GM12873 (cell line): ENCODE measurements at regions not wholly inside any gene's neighbourhood (a gene's known extent, or its start where the extent isn't known, plus 50 kb on each side); places are given as distances from the start of the nearest gene placed in this dataset.

Source experiments
- TF ChIP-seq, protein P1 (sequence below): IDR thresholded peaks from 2 replicates; pipeline ENCODE4 v1.5.1; 2012; ENCODE audit warnings: low read depth, mild to moderate bottlenecking, moderate library complexity, low read length, control low read depth; ENCODE audit not compliant: insufficient read depth; ENCODE audit errors: missing control alignments

DNA sequence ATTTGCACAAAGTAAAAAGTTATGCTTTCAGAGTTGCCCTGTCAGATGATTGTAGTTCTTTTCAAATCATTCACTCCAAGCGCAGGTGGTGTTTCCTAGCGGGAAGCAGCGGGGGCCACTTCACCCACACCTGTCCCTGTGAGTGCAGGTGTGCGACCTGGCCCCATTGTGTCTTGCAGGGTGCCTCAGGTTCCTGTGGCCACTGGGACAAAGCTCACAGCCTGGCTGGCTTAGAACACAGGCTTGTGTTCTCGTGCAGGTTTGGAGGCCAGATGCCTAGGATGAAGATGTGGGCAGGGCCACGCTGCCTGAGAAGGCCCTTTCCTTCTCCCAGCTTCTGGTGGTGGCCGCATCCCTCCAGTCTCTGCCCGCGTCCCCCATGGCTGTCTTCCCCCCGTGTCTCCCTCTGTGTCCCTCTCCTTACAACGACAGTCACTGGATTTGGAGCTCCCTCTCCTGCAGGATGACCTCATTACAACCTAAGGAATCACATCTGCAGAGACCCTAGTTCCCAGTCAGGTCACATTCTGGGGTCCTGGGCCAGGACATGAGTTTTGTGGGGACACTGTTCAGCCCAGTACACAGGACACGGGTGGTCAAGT lies 90.5 kb downstream of the NPIPB11 start:
- TF ChIP-seq, protein P1, sequence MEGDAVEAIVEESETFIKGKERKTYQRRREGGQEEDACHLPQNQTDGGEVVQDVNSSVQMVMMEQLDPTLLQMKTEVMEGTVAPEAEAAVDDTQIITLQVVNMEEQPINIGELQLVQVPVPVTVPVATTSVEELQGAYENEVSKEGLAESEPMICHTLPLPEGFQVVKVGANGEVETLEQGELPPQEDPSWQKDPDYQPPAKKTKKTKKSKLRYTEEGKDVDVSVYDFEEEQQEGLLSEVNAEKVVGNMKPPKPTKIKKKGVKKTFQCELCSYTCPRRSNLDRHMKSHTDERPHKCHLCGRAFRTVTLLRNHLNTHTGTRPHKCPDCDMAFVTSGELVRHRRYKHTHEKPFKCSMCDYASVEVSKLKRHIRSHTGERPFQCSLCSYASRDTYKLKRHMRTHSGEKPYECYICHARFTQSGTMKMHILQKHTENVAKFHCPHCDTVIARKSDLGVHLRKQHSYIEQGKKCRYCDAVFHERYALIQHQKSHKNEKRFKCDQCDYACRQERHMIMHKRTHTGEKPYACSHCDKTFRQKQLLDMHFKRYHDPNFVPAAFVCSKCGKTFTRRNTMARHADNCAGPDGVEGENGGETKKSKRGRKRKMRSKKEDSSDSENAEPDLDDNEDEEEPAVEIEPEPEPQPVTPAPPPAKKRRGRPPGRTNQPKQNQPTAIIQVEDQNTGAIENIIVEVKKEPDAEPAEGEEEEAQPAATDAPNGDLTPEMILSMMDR = no peak

DNA sequence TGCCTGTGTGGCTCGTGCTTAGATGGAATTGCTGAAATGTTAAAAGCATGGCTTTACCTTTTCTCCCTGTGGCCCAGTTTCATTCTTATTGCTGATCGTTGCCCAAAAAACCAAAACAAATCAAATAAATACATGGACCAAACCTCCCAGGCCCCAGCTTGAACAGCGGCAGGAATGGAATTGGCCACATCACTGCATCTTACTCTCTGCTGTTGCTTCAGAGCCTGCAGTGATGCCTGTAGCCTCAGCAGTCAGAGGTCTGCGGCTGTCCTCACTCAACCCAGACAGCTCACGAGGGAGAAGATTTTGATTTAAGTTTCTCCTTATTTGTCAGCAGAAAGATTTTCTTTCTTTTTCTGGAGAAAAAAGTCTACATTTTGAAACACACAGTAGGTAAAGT lies 91.5 kb downstream of the NPIPB11 start:
- TF ChIP-seq, protein P1 = no peak

DNA sequence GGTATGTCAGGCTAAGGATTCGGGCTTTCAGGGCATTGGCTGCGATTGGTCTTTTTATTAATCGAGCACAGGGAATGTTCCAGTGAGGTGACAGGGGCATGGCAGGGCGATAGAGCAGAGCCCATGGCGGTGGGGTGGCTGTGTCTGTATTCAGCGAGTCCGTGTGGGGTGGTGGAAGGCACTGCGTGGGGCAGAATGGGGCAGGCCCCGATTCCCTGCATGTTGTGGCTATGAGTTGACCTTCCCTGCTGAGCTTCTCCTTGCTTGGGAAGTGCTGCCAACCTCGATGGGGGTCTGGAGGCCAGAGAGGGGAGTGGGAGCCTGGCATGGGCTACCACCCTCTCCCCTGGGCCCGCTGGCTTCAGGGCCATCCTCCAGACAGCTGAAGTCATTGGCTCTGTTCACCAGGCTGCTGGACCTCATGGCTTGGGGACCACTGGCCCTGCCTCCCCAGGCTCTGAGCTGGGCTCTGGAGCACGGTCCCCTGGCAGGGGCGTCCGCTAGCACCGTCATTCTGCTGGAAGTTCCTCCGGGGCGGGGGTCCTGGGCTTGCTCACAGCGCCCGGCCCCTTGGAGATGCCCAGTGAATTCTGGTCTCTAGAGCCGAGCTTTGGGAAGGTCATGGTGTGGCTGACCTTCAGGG lies 92.1 kb downstream of the NPIPB11 start:
- TF ChIP-seq, protein P1 = no peak

DNA sequence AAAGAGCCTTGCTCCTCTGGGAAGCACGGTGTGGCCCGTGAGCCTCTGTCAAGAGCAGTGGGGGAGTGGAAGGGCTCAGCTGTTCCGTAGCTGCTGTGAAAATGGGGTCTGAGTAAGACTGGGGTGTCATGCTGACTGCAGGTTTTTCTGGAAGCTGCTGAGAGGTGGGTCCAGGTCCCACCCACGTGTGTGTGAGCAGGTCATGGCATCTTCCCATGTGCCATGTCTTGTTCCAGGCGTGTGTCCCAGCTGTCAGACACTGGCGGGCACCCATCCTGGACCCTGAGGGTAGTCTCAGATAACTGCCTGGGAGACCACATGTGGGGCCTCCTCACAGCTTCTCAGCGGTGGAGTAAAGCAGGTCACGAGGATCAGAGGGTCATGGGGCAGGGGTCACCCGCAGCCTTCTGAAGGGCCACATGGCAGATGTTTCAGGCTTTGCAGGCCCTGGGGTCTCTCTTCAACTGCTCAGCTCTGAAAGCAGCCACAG lies 92.9 kb downstream of the NPIPB11 start:
- TF ChIP-seq, protein P1 = no peak

DNA sequence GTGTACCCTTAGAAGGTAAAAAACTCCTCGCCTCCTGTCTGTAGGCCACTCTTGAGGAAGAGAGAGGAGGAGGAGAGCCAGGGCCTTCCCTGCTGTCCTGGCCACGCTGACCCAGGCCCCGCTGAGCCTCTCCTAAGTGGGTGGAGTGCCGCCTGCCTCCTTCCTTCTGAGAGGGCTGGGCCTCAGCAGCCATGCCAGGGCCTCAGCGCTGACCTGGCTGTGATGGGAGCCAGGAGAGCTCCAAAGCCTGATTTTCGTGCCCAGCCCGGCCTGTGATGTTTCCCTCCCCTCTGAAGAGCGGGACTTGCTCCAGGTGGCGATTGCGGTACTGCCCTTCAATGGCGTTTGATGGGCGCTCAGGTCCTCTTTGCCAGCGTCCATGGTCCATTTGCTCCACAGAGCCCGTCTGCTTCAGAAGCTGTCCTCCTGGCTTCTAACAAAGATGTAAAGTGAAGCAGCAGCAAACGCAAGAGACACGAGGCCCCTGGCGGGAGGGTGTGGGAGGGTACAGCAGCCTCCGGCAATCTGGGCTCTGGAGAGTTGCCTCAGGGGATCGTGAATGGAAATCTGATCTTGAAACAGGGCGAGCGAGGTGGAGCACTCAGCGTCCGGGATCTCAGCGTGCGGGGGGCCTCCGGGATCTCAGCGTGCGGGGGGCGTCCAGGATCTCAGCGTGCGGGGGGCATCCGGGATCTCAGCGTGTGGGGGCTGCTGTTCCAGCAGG lies 93.5 kb downstream of the NPIPB11 start:
- TF ChIP-seq, protein P1 = no peak

DNA sequence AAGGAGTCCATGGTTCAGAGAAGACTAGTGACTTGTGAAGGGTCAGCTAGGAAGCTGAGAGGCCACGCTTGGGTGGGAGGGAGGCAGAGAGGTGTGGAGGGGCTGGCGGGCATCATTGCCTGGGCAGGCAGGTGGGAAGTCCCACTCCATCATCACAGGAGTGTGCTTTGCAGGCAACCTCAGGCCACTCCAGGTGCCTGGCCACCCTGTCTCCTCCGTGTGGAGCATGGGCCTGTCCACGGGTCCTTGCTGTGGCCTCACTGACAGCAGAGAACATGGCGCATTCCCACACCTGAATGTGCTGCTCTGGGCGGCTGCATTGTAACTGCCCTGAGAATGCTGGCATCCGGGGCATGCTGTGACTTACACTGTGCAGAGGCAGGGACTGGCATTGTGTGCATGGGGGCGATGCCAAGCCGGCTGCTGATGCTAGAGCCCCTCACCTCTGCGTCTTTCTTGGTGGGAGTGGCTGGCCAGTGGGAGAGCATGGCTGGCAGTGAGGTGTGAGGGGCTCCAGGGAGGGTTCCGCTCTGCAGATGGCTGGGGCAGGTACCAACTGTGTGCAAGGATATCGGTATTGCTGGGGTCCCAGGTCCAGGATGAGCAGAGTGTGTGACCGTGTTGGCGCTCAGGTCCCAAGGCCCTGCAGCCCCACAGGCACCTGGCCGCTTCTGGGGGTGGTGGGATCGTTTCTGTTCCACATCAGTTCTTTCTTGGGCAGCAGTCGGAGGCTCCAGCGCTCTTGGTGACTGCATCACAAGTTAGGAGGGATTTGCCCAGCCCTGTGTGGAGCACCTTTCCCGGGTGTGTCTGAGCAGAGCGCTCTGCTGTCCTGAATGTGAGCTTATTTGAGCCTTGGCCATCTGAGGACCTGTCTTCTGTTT lies 94.8 kb downstream of the NPIPB11 start:
- TF ChIP-seq, protein P1 = no peak

DNA sequence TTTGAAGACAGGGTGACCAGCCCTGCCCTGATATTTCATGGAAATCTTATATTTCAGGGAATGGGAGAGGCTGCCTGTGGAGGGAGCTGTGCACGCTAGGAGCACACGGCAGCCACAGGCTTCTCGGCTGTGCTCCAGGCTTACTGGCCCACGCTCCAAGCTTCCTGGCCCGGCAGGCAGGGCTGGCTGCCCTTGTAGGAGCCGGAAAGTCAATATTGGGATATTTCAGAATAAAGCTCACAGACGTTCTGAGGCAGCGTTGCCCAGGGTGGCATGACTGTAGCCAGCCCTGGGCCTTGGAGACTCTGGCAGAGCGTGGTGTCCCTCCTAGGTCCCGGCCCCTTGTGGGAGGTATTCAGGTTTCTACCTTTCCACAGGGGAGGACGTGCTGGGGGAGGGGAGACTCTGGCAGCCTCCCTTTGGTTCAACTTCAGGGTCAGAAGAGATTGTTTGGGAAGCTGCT lies 95.6 kb downstream of the NPIPB11 start:
- TF ChIP-seq, protein P1 = no peak
